HG03565 (cell line): ENCODE measurements at regions not wholly inside any gene's neighbourhood (a gene's known extent, or its start where the extent isn't known, plus 50 kb on each side); places are given as distances from the start of the nearest gene placed in this dataset.
A peak's percentile ranks its signal among the peaks of the same experiment; 100 is the strongest.
"Not testable (repeated sequence)": the region's sequence is repeated elsewhere in the genome, so short reads cannot be mapped to it uniquely, and the experiment has no call there.

Experiments used
- ATAC-seq: cut with Tn5 transposase; IDR thresholded peaks from one replicate; pipeline ENCODE4 v1.9.1; 2021; ENCODE audit warnings: mild to moderate bottlenecking, moderate library complexity; ENCODE audit not compliant: unreplicated experiment

- ATAC-seq: peak; percentile 48
Measured at GRCh38 chr16:22436823-22437652, 62.6 kb upstream of the CDR2 start.

- peak; percentile 21 for ATAC-seq
Measured at GRCh38 chr16:22436326-22436822, 62.0 kb upstream of the CDR2 start.

- not testable (repeated sequence) for ATAC-seq
Measured at GRCh38 chr16:22431314-22431713, 56.9 kb upstream of the CDR2 start.

GRCh38 chr16:22428654-22429053 is 54.2 kb upstream of the CDR2 start:
- ATAC-seq: no peak

GRCh38 chr16:22427556-22427955 is 53.1 kb upstream of the CDR2 start:
- no peak for ATAC-seq

GRCh38 chr16:22425847-22426246 is 51.4 kb upstream of the CDR2 start:
- no peak for ATAC-seq

GRCh38 chr16:22425036-22425801 is 50.8 kb upstream of the CDR2 start:
- ATAC-seq: no peak

GRCh38 chr16:22424161-22424937 is 49.9 kb upstream of the CDR2 start:
- ATAC-seq: no peak
